AG04449 (cell line): ENCODE measurements at regions not wholly inside any gene's neighbourhood (a gene's known extent, or its start where the extent isn't known, plus 50 kb on each side); places are given as distances from the start of the nearest gene placed in this dataset.
A peak's percentile ranks its signal among the peaks of the same experiment; 100 is the strongest.

Experiments
- CTCF ChIA-PET: fragments of 350-600 bp; formaldehyde crosslinking; extraction: SDS; loops from one replicate; lab custom pipeline; 2021; ENCODE audit warnings: antibody characterized with exemption; lab: Yijun Ruan, JAX
- POLR2A ChIA-PET: fragments of 400-600, 350-600 bp; formaldehyde crosslinking; extraction: SDS; loops from one replicate; lab custom pipeline; 2020; ENCODE audit warnings: antibody characterized with exemption, inconsistent platforms; lab: Yijun Ruan, JAX
- DNase-seq: peaks from one replicate; pipeline ENCODE4 v3.0.0-alpha.2; 2010; ENCODE audit warnings: low read depth, low spot score
- H3K4me3 ChIP-seq: 2 replicates; pipeline ENCODE4 v1.5.1; 2011; ENCODE audit warnings: low read depth, mild to moderate bottlenecking, control low read depth, low read length
- TF ChIP-seq, protein P1 (sequence below): IDR thresholded peaks from one replicate; pipeline ENCODE4 v1.5.1; 2011; ENCODE audit warnings: mild to moderate bottlenecking, moderate library complexity, low read length, control low read depth, inconsistent platforms; ENCODE audit not compliant: insufficient read depth; ENCODE audit errors: missing control alignments

DNA sequence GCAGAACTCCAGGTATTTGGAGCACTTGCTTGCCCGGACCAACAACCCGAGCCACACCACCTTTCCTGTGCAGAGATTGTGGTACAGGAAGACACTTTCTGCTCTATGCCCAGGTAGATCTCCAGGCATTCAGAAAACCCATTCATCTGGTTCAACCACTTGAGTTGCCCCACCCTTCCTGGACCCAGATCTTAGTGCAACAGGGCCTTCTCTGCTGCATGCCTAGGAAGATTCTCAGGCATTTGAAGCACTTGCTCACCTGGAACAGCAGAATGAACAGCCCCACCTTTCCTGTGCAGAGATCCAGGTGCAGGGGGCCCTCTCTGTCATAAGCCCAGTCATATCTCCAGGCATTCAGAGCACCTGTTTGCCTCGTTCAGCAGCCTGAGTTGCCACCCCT lies 412.8 kb upstream of the MGAT4C start:
- ChIA-PET POLR2A (no interaction called here), CTCF (no interaction called here)
- no peak overlapping the region for H3K4me3 ChIP-seq
- TF ChIP-seq, protein P1, sequence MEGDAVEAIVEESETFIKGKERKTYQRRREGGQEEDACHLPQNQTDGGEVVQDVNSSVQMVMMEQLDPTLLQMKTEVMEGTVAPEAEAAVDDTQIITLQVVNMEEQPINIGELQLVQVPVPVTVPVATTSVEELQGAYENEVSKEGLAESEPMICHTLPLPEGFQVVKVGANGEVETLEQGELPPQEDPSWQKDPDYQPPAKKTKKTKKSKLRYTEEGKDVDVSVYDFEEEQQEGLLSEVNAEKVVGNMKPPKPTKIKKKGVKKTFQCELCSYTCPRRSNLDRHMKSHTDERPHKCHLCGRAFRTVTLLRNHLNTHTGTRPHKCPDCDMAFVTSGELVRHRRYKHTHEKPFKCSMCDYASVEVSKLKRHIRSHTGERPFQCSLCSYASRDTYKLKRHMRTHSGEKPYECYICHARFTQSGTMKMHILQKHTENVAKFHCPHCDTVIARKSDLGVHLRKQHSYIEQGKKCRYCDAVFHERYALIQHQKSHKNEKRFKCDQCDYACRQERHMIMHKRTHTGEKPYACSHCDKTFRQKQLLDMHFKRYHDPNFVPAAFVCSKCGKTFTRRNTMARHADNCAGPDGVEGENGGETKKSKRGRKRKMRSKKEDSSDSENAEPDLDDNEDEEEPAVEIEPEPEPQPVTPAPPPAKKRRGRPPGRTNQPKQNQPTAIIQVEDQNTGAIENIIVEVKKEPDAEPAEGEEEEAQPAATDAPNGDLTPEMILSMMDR: no peak
- DNase-seq: no peak

DNA sequence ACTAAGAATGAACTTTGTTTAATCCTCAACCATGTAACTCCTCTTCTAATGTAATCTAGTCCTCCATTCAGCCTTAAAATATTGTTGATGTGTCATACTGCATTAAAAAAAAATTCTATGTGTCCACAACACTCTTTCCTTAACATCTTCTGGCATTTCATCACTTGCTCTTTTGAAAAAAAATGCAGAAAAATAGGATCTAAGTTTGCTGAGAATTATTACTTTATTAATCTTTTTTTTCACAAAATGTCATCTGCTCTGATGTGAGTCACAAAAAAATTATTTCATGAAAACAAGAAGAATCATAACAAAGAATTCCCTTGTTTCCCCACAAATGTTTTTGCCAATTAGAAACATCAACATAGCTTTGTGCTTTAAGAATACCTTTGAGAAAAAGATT lies 410.1 kb upstream of the MGAT4C start:
- no peak for DNase-seq
- TF ChIP-seq, protein P1: no peak
- ChIA-PET CTCF (no interaction called here), POLR2A (no interaction called here)
- no peak overlapping the region for H3K4me3 ChIP-seq

DNA sequence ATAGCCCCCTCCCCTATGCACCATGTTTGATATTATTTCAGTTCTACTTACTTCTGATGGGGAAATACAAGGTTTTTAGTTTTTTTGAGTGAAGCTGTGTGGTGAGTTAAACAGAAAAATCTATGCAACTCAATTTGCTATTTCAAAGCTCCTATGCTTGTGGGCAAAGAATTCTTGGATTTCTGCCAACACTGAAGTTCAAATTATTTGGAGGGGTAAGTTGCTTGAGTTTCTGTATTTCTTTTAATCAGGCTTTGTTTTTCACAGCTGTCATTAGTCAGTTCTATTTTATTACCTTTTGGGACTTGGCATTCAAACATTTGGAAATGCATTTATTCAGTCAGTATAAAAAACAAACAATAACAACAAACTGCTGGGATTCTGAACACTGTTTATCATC lies 407.5 kb upstream of the MGAT4C start:
- CTCF ChIA-PET: no interaction called here

DNA sequence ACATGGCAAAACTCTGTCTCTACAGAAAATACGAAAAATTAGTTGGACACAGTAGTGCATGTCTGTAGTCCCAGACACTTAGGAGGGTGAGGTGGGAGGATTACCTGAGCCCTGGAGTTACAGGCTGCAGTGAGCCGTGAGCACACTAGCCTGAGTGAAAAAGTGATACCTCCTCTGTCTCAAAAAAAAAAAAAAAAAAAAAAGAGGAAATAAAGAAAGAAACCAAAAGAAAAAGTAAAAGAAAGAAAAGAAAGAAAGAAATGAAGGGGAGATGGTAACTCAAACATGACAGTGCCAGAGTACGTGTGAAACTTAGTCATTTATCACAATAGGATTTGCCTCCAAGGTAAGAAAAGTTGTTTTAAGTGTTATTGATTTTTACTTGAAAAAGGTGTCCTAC lies 407.0 kb upstream of the MGAT4C start:
- TF ChIP-seq, protein P1: no peak
- H3K4me3 ChIP-seq: no peak overlapping the region
- ChIA-PET POLR2A (no interaction called here), CTCF (no interaction called here)
- no peak for DNase-seq

More for the DNA sequence above, 407.5 kb upstream of the MGAT4C start:
- no peak overlapping the region for H3K4me3 ChIP-seq
- no peak for DNase-seq
- TF ChIP-seq, protein P1: no peak
- POLR2A ChIA-PET: no interaction called here

DNA sequence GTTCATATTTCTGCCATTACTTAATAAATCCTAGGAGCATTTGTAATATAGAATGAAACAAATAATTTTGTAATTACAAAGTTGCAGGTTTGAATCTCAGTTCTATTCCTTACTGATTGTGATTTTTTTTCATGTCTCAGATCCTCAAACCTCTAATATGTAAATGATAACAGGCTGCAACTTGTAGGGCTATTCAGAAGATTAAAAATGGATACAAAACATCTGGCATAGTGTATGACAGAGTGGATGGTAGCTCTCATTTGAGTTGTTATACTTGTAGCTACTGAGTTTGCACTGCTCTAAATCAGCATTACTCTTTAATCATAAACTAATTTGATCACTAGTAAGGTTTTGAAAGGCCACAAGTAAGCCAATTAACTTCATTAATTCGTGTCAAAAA lies 406.3 kb upstream of the MGAT4C start:
- no peak overlapping the region for H3K4me3 ChIP-seq
- TF ChIP-seq, protein P1: no peak
- DNase-seq: no peak
- ChIA-PET POLR2A (no interaction called here), CTCF (no interaction called here)

DNA sequence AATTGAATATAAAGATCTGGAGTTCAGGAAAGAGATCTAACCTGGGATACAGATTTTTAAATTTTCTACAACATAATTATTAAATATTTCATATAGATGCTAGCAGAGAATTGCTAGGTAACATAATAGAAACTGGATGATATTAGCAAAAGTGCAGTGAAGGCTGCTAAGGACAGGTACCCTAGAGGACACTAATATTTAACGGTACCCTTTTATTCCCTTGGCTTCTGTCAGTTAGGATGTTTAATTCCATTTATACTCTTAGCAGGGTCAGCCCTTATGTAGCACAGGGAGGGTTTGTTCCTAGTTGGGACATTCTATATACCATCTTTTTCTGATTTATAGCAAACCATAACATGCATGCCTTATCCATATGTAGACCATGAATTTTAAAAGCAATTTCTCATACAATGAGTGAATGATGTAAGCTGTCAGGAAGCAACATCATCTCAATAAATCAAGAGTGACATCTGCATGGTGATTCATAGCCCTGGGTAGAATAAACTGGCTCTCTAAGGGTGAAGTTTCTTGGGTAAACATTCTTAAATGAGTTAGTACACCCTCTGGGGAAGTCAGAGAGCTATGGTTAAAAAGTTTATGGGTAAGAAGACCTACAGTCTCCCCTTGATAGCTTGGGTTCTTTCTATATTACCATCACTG lies 404.4 kb upstream of the MGAT4C start:
- TF ChIP-seq, protein P1: no peak
- POLR2A ChIA-PET: no interaction called here

More for the DNA sequence above, 404.4 kb upstream of the MGAT4C start:
- DNase-seq: peak; percentile 12
- no peak overlapping the region for H3K4me3 ChIP-seq
- CTCF ChIA-PET: no interaction called here
